Stimulated activated naive CD4-positive, alpha-beta T cell treated with Interleukin-2 at 50 U/mL for 16 hours (primary cell): ENCODE measurements at regions not wholly inside any gene's neighbourhood (a gene's known extent, or its start where the extent isn't known, plus 50 kb on each side); places are given as distances from the start of the nearest gene placed in this dataset.

Experiments
- DNase-seq: peaks from one replicate; lab custom pipeline; 2025; lab: John Stamatoyannopoulos, UW

GRCh38 chr4:13047591-13047990 lies 436.5 kb downstream of the RAB28 start:
- DNase-seq, result no peak

- no peak for DNase-seq
Observed at GRCh38 chr4:13036841-13037240, 447.3 kb downstream of the RAB28 start.

DNA sequence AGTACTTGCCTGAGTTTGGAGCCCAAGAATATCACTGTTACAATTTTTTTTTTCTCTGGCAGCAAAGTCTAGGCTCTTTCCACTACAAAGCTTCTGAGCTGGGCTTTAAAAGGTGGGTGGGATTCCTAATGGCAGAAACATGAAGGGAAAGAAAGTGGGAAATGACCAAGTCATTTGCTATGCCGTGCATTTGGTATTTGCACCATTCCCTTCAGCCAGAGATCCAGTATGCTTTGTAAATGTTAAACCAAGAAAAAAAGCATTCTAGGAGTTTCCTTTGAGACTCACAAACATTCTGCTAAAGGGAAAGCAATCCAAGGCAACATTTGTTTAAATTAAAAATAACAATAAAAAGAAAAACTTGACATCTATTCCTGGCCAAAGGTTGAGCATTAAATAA lies 451.2 kb downstream of the RAB28 start:
- no peak for DNase-seq

DNA sequence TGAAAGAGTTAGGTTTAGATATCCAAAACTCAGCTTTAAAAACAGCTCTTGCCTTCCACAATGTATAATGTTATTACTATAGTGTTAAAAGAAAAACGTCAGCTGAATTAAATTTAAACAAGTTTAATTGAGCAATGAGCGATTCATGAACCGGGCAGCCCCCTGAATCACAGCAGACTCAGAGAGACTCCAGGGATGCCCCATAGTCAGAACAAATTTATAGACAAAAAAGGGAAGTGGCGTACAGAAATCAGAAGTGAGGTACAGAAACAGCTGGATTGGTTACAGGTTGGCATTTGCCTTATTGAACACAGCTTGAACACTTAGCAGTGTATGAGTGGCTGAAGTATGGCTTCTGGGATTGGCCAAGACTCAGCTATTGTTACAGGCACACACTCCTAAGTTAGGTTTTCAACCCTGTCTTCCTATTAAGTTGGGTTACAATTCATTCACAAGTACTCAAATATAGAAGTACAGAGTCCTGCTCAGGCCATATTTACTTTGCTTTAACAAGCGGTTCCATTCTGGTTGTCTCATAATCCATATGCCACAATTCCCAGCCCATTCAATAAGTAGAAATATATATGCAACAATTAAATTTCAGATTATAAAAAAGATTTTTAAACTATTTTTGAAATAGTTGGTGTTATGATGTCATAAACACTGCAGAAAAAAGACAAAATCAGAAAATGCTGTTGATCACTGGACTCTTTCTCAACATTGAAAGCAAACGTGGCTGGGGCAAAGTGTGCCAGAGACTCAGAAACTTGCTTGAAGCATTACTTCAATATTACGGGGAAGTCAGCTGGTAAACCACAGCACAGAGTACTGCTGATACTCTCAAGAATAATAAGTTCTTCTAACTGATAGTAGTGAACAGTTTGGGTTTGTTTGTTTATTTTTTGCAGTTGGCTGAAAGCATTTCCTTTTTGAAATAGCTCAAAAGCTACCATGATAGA lies 459.7 kb downstream of the RAB28 start:
- DNase-seq, result no peak

- no peak for DNase-seq
Observed at GRCh38 chr4:13007802-13008470, 476.2 kb downstream of the RAB28 start.

- DNase-seq, result no peak
Observed at GRCh38 chr4:12993923-12994322, 490.2 kb downstream of the RAB28 start.

GRCh38 chr4:12987284-12987683 lies 496.9 kb downstream of the RAB28 start:
- DNase-seq, result no peak

GRCh38 chr4:12979797-12980196 lies 504.3 kb downstream of the RAB28 start:
- no peak for DNase-seq

DNA sequence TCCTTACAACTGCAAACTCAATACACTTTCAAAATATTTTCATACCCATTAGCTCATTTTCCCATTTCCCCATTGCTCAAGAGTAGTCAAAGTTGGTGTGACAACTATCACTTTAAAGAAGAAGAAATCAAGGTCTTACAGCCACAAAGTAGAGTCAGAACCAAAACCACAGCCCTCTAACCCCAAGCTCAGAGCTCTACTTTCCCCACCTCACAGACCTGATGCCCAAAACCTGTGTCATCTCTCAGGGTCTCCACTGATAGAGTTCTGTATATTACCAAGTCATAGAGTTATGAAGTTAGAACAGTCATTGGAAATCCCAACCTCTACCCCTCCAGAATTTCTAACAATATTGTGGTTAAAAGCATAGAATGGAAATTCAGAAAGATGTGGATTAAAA lies 505.8 kb downstream of the RAB28 start:
- no peak for DNase-seq

DNA sequence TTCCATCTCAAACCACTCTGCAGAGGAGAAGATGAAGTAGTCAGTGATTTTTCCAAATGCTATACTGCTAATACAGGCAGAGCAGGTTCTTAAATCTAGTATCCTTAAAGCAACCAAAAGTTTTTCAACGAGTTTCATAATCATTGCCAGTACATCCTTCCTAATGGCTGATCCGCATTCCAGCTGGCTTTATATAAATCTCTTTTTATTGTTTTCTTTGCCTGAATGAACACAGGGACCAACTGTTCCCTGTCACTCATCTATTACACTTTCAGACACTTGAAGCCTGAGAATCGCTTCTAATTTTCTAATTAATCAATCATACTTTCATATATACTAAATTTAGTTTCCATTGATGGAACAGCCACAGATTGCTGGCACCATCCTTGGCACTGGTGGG lies 508.6 kb downstream of the RAB28 start:
- DNase-seq, result no peak

DNA sequence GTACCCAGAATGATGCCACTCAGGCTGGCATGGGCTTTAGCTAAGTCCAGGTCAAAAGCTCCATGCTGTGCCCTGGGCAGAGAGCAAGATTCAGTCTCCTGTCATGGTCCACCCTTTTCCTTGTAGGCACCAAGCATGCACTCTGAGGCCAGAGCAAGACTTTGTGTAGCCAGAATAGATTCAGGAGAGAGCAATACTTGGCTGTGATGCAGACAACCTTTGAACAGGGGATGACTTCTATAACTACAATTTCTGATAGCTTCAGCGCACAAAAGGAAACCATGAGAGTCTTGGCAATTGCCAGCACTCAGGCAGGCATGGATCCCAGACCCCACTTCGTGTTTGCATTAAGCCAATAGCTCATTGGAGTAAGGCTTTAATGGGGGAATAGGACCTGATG lies 510.6 kb downstream of the RAB28 start:
- no peak for DNase-seq

DNA sequence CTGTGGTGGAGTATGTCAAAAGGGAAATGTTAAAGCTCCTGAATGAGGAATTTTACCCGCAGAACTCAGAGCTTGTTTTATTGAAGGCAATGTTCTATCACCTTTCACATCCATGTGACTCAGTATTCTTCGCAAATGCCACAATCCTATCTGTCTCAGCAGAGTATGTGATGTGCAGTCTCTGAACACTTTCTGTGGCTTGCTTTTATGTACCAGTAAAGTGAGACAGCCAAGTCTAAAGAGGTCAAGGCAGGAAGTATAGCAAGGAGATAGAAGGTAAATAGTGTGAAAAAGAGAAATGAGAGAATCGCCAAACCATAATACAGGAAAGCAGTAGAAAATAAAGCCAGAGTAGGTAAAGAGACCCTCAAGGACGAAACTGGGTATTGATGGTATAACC lies 515.8 kb downstream of the RAB28 start:
- no peak for DNase-seq

DNA sequence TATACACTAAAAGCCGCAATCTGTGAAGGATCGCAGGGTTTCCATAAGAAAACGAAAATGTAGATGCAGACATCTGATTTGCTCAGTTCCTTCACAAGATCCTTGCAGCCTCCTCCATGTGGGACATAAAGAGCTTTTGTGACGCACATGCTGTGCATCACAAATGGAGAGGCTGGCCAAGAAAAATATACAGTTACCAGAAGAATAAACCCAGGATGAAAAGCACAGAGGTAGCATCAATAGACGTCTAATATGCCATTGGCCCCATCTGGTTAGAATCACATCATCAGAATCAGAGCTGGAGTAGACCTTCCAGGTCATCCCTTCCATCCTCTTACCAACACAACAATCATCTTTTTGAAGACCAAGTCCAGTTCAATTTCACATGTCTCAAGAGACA lies 517.4 kb downstream of the RAB28 start:
- no peak for DNase-seq

DNA sequence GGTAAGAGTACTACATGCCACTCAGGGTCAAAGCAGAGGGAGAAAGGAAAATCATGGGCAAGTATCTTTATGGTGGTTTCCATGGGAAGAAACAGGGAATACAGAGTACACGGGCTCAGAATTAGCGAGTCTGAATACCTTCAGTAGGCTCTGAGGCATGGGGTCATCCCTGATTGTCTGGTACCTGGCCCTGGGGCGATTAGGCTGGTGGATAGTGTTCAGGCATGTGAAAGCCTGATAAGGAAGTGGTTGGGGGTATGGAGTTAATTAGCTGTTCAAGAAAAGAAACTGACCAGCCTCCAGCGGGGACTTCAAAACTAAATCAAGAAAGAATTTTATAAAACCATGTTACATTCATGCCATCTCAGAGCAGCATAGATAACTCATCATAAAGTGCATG lies 518.8 kb downstream of the RAB28 start:
- DNase-seq, result no peak

DNA sequence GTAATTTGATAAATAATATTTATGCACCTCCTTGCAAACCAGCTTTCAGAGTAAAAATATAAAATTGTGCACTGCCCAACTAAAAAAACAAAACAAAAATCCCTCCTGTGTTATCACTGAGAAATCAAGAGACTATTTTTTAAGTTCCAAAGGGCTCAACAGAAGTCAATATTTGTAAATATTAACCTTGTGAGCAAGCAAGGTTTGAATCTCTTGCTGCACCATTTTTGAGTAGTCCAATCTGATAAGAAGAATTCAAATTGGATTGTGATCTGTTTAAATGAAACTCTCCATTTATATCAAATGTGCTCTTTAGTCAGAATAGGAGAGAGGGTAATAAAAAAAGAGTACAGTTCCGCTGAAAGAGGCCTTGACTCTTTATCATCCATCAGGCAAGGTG lies 520.2 kb downstream of the RAB28 start:
- DNase-seq, result no peak

DNA sequence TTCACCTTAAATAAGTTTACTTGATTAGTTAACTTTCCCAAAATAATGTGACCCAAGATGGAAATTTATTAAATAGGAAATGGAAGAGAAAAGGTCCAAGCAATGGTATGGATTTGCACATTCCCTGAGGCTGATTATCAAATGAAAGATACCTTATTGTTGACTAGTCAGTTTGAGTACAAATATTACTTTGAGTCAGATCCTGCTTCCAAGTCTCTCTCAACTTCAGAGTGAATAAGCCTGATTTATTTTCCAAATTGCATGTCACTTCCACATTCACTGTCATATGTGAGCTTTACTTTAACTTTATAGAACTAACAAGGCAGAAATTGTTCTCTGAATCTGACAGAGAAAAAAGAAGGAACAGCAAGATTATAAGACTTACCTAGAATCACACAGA lies 520.8 kb downstream of the RAB28 start:
- no peak for DNase-seq

GRCh38 chr4:12961713-12962112 lies 522.4 kb downstream of the RAB28 start:
- no peak for DNase-seq

DNA sequence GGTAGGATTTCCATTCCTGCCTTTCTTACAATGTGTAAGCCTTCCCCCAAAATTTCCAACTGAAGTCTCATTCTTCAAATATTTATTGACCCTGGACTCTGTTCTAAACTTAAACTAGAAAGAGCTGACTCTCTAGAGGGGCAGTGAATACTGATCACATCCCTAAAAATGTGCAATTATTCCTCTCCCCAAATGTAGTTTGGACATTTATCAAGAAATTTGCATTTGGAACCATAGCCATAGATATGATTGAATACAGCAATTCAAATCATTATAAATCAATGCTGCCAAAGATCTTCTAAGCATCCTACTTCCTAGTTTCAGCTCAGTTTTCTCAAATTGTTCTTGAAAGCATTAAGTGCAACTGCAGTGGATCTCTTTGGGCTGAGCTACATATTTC lies 525.7 kb downstream of the RAB28 start:
- no peak for DNase-seq

DNA sequence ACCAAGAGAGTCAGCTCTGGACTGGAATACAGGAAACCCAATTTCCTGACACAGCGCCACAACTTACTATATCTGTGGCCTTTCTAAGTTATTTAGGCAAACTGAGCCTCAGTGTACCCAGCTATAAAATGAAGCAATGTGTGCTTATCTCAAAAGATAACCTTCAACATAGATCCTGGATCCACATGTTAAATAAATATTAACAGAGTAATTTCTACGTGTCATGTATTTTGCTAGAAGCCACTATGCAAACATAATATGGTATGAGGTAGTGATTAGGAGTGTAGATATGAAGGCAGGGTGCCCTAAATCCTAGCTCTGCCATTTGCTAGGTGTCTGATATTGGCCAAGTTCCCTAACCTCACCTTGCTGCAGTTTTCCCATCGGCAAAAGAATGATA lies 527.0 kb downstream of the RAB28 start:
- DNase-seq, result no peak

- DNase-seq, result no peak
Observed at GRCh38 chr4:12956026-12956425, 528.1 kb downstream of the RAB28 start.

GRCh38 chr4:12949719-12950490 lies 534.2 kb downstream of the RAB28 start:
- DNase-seq, result no peak

GRCh38 chr4:12943069-12943468 lies 541.1 kb downstream of the RAB28 start:
- DNase-seq, result no peak

- DNase-seq, result no peak
Observed at GRCh38 chr4:12933760-12934221, 550.3 kb downstream of the RAB28 start.
